COLO829 (cell line): ENCODE measurements at regions not wholly inside any gene's neighbourhood (a gene's known extent, or its start where the extent isn't known, plus 50 kb on each side); places are given as distances from the start of the nearest gene placed in this dataset.

Source experiments
- DNase-seq: peaks from one replicate; pipeline ENCODE4 v3.0.0; 2012; ENCODE audit warnings: low spot score

GRCh38 chr12:13764748-13765147 lies 216.7 kb downstream of the GRIN2B start:
- no peak for DNase-seq

- no peak for DNase-seq
Observed at GRCh38 chr12:13749389-13749788, 232.0 kb downstream of the GRIN2B start.

GRCh38 chr12:13745111-13745860 lies 236.1 kb downstream of the GRIN2B start:
- DNase-seq, result no peak

GRCh38 chr12:13744561-13744960 lies 236.8 kb downstream of the GRIN2B start:
- no peak for DNase-seq

- peak; percentile 37 for DNase-seq
Observed at GRCh38 chr12:13740149-13740545, 241.3 kb downstream of the GRIN2B start.

- no peak for DNase-seq
Observed at GRCh38 chr12:13735734-13736133, 245.7 kb downstream of the GRIN2B start.

- DNase-seq, result no peak
Observed at GRCh38 chr12:13734584-13735152, 246.7 kb downstream of the GRIN2B start.

GRCh38 chr12:13727707-13728195 lies 253.7 kb downstream of the GRIN2B start:
- DNase-seq, result peak; percentile 88

- DNase-seq, result no peak
Observed at GRCh38 chr12:13725049-13725448, 256.4 kb downstream of the GRIN2B start.

- no peak for DNase-seq
Observed at GRCh38 chr12:13724136-13724535, 257.3 kb downstream of the GRIN2B start.

- DNase-seq, result no peak
Observed at GRCh38 chr12:13719986-13720385, 261.4 kb downstream of the GRIN2B start.

GRCh38 chr12:13718271-13718670 lies 263.1 kb downstream of the GRIN2B start:
- DNase-seq, result no peak

GRCh38 chr12:13716119-13716518 lies 265.3 kb downstream of the GRIN2B start:
- DNase-seq, result no peak

GRCh38 chr12:13713556-13714410 lies 267.6 kb downstream of the GRIN2B start:
- peak; percentile 35 for DNase-seq

- no peak for DNase-seq
Observed at GRCh38 chr12:13707829-13708228, 273.6 kb downstream of the GRIN2B start.

GRCh38 chr12:13702381-13702780 lies 279.0 kb downstream of the GRIN2B start:
- no peak for DNase-seq

GRCh38 chr12:13701502-13701901 lies 279.9 kb downstream of the GRIN2B start:
- DNase-seq, result no peak

- DNase-seq, result no peak
Observed at GRCh38 chr12:13697973-13698372, 283.4 kb downstream of the GRIN2B start.

- no peak for DNase-seq
Observed at GRCh38 chr12:13695781-13696180, 285.6 kb downstream of the GRIN2B start.

GRCh38 chr12:13692332-13692731 lies 289.1 kb downstream of the GRIN2B start:
- no peak for DNase-seq

- no peak for DNase-seq
Observed at GRCh38 chr12:13691598-13691997, 289.8 kb downstream of the GRIN2B start.

- DNase-seq, result no peak
Observed at GRCh38 chr12:13687633-13688032, 293.8 kb downstream of the GRIN2B start.

GRCh38 chr12:13686260-13686659 lies 295.1 kb downstream of the GRIN2B start:
- DNase-seq, result no peak
